H1 (cell line): ENCODE measurements at regions not wholly inside any gene's neighbourhood (a gene's known extent, or its start where the extent isn't known, plus 50 kb on each side); places are given as distances from the start of the nearest gene placed in this dataset.
A peak's percentile ranks its signal among the peaks of the same experiment; 100 is the strongest.

ENCODE experiments used
- CTCF ChIA-PET: fragments of 300-600 bp; sonication (Branson Sonifier 250); formaldehyde crosslinking; loops from one replicate; lab custom pipeline; 2021; ENCODE audit not compliant: partially characterized antibody; lab: Charles Lee
- POLR2A ChIA-PET: fragments of 300-600 bp; sonication (Branson Sonifier 250); formaldehyde crosslinking; loops from one replicate; lab custom pipeline; 2021; ENCODE audit warnings: inconsistent platforms; ENCODE audit not compliant: partially characterized antibody; lab: Charles Lee
- DNase-seq, 2 experiments: peaks; one replicate each; pipeline versions ENCODE4 v3.0.0 to v3.0.0-alpha.2; 2010 to 2022; ENCODE audit warnings: low spot score in 2 of 2, low read depth in 1 of 2, mixed read lengths in 1 of 2
- FAIRE-seq: peaks from 2 replicates; lab custom pipeline; 2011; peaks lifted over from hg19 to GRCh38; lab: Jason Lieb, UNC
- H2AFZ ChIP-seq: 2 replicates; pipeline ENCODE4 v1.8.1; 2012; ENCODE audit warnings: low read length, inconsistent platforms
- H2AK5ac ChIP-seq: 2 replicates; pipeline ENCODE4 v1.6.1; 2013; ENCODE audit warnings: low read depth, low read length
- H2BK120ac ChIP-seq: replicated peaks from 2 replicates; pipeline ENCODE3; 2013; ENCODE audit warnings: low read depth, low read length, inconsistent platforms
- H2BK12ac ChIP-seq: 2 replicates; pipeline ENCODE4 v1.6.1; 2013; ENCODE audit warnings: low read depth, low read length
- H2BK15ac ChIP-seq: 2 replicates; pipeline ENCODE4 v1.6.1; 2013; ENCODE audit warnings: low read length
- H2BK20ac ChIP-seq: 2 replicates; pipeline ENCODE4 v1.6.1; 2013; ENCODE audit warnings: low read length
- H2BK5ac ChIP-seq: 2 replicates; pipeline ENCODE4 v1.6.1; 2013; ENCODE audit warnings: low read depth, low read length
- H3K14ac ChIP-seq: 2 replicates; pipeline ENCODE4 v1.6.1; 2013; ENCODE audit warnings: inconsistent platforms; ENCODE audit not compliant: insufficient read length
- H3K18ac ChIP-seq: 2 replicates; pipeline ENCODE4 v1.6.1; 2013; ENCODE audit warnings: low read length; ENCODE audit errors: extremely low read depth
- H3K23ac ChIP-seq: 2 replicates; pipeline ENCODE4 v1.6.1; 2013; ENCODE audit warnings: inconsistent platforms; ENCODE audit not compliant: insufficient read length
- H3K23me2 ChIP-seq: 2 replicates; pipeline ENCODE4 v1.6.1; 2013; ENCODE audit warnings: low read depth, low read length
- H3K27ac ChIP-seq: 2 replicates; pipeline ENCODE4 v1.6.1; 2011; ENCODE audit warnings: low read depth, low read length, inconsistent platforms
- H3K27me3 ChIP-seq, 4 experiments: replicated peaks in 1 of 4; 1 replicate in 1 of 4; 2 replicates in 3 of 4; pipeline versions ENCODE4 v1.6.1 to v1.8.1; 2011 to 2013; ENCODE audit warnings: low read length in 3 of 4, mild to moderate bottlenecking in 3 of 4, inconsistent platforms in 2 of 4, mixed read lengths in 2 of 4, moderate library complexity in 1 of 4; ENCODE audit not compliant: control insufficient read depth in 3 of 4, insufficient read depth in 3 of 4; ENCODE audit errors: extremely low read depth in 1 of 4
- H3K36me3 ChIP-seq, 4 experiments: 2 replicates each; pipeline versions ENCODE4 v1.6.1 to v1.8.1; 2011 to 2013; ENCODE audit warnings: mild to moderate bottlenecking in 4 of 4, low read length in 3 of 4, moderate library complexity in 2 of 4, control low read depth in 1 of 4, inconsistent platforms in 1 of 4; ENCODE audit not compliant: insufficient read depth in 4 of 4, control insufficient read depth in 2 of 4
- H3K4ac ChIP-seq: replicated peaks from 2 replicates; pipeline ENCODE3; 2013; ENCODE audit warnings: low read length, low read depth, mixed read lengths, inconsistent platforms; ENCODE audit not compliant: insufficient read length
- H3K4me1 ChIP-seq, 4 experiments: replicated peaks in 1 of 4; 1 replicate in 1 of 4; 2 replicates in 3 of 4; pipeline versions ENCODE4 v1.6.1 to v1.8.1; 2011 to 2013; ENCODE audit warnings: low read length in 3 of 4, inconsistent platforms in 2 of 4, mixed read lengths in 1 of 4; ENCODE audit not compliant: insufficient read depth in 4 of 4, control insufficient read depth in 3 of 4
- H3K4me2 ChIP-seq, 2 experiments: 2 replicates each; pipeline versions ENCODE4 v1.6.1 to v1.8.1; 2011 to 2013; ENCODE audit warnings: low read depth in 2 of 2, low read length in 2 of 2, control low read depth in 1 of 2, inconsistent platforms in 1 of 2, mild to moderate bottlenecking in 1 of 2; ENCODE audit not compliant: insufficient read depth in 1 of 2
- H3K4me3 ChIP-seq, 4 experiments: fragments of 200-600, 300-600 bp in 1 of 4; sonication (generic), shearing (Covaris generic), sonication (Bioruptor Twin) in 1 of 4; 2 replicates each; pipeline versions ENCODE4 v1.5.1 to v1.8.1; 2011 to 2016; ENCODE audit warnings: low read length in 4 of 4, low read depth in 3 of 4, control low read depth in 2 of 4, inconsistent platforms in 2 of 4, mild to moderate bottlenecking in 2 of 4, mixed read lengths in 1 of 4, moderate library complexity in 1 of 4; ENCODE audit not compliant: insufficient read depth in 2 of 4; ENCODE audit errors: extremely low read depth in 1 of 4
- H3K56ac ChIP-seq: replicated peaks from 2 replicates; pipeline ENCODE3; 2013; ENCODE audit warnings: low read depth, mild to moderate bottlenecking, mixed read lengths, low read length, inconsistent platforms; ENCODE audit not compliant: insufficient read length
- H3K79me1 ChIP-seq: 2 replicates; pipeline ENCODE4 v1.6.1; 2013; ENCODE audit warnings: low read depth, low read length, control low read depth
- H3K79me2 ChIP-seq, 2 experiments: 2 replicates each; pipeline versions ENCODE4 v1.6.1 to v1.8.1; 2012 to 2013; ENCODE audit warnings: low read length in 2 of 2, mild to moderate bottlenecking in 2 of 2, inconsistent platforms in 1 of 2; ENCODE audit not compliant: insufficient read depth in 2 of 2, control insufficient read depth in 1 of 2
- H3K9ac ChIP-seq, 4 experiments: replicated peaks in 1 of 4; 1 replicate in 1 of 4; 2 replicates in 3 of 4; pipeline versions ENCODE4 v1.6.1 to v1.8.1; 2011 to 2013; ENCODE audit warnings: low read depth in 3 of 4, low read length in 3 of 4, control low read depth in 2 of 4, mild to moderate bottlenecking in 2 of 4, moderate library complexity in 2 of 4, inconsistent platforms in 1 of 4; ENCODE audit errors: extremely low read depth in 1 of 4
- H3K9me3 ChIP-seq, 2 experiments: 2 replicates each; pipeline versions ENCODE4 v1.6.1 to v1.8.1; 2012 to 2013; ENCODE audit warnings: mild to moderate bottlenecking in 2 of 2, moderate library complexity in 2 of 2, control low read depth in 1 of 2, inconsistent platforms in 1 of 2, low read depth in 1 of 2, low read length in 1 of 2, mixed read lengths in 1 of 2; ENCODE audit not compliant: insufficient read depth in 2 of 2
- H4K20me1 ChIP-seq, 2 experiments: replicated peaks in 1 of 2; 2 replicates each; pipeline versions ENCODE3 to v1.8.1; 2011 to 2013; ENCODE audit warnings: inconsistent platforms in 2 of 2, low read length in 2 of 2, mild to moderate bottlenecking in 1 of 2; ENCODE audit not compliant: insufficient read depth in 2 of 2, control insufficient read depth in 1 of 2
- H4K5ac ChIP-seq: 2 replicates; pipeline ENCODE4 v1.6.1; 2013; ENCODE audit warnings: low read length, low read depth, mixed read lengths, inconsistent platforms; ENCODE audit not compliant: insufficient read length
- H4K8ac ChIP-seq: 2 replicates; pipeline ENCODE4 v1.8.0; 2013; ENCODE audit warnings: mild to moderate bottlenecking, moderate library complexity, low read length, inconsistent platforms; ENCODE audit not compliant: insufficient read depth; ENCODE audit errors: extremely low read depth
- H4K91ac ChIP-seq: replicated peaks from 2 replicates; pipeline ENCODE3; 2013; ENCODE audit warnings: low read length, mixed read lengths, inconsistent platforms; ENCODE audit not compliant: insufficient read length
- BRCA1 ChIP-seq: IDR thresholded peaks from 2 replicates; pipeline ENCODE4 v1.6.1; 2012; ENCODE audit warnings: low read depth, low read length, improper control_type of control experiment
- CBX8 ChIP-seq: fragments of 300-800, 300-1000 bp; sonication (generic); IDR thresholded peaks from 2 replicates; pipeline ENCODE4 v1.7.1; 2016; ENCODE audit warnings: low read depth, low read length, borderline replicate concordance
- RNF2 ChIP-seq: fragments of 200-900, 300-1000 bp; sonication (generic); IDR thresholded peaks from 2 replicates; pipeline ENCODE4 v1.7.1; 2016; ENCODE audit warnings: borderline replicate concordance, low read depth, mild to moderate bottlenecking, antibody characterized with exemption, low read length; ENCODE audit not compliant: poor library complexity, severe bottlenecking; ENCODE audit errors: missing control alignments
- SIN3A ChIP-seq, 2 experiments: IDR thresholded peaks in 1 of 2; conservative IDR thresholded peaks in 1 of 2; 2 replicates each; pipeline ENCODE4 v1.6.1; 2011 to 2012; ENCODE audit warnings: low read length in 2 of 2, improper control_type of control experiment in 1 of 2, low read depth in 1 of 2, mild to moderate bottlenecking in 1 of 2
- YY1 ChIP-seq: IDR thresholded peaks from 2 replicates; pipeline ENCODE4 v1.6.1; 2011; ENCODE audit warnings: low read depth, mild to moderate bottlenecking, low read length
- WGBS, 2 experiments: shearing (Covaris generic) in 1 of 2; methylation state at CpG; one replicate each; pipeline versions ENCODE4 v1.1.6 to v1.1.7; 2013 to 2015; ENCODE audit warnings: low lambda C conversion rate in 2 of 2, mixed read lengths in 2 of 2, inconsistent platforms in 1 of 2, low coverage in 1 of 2, missing lambda C conversion rate in 1 of 2; ENCODE audit not compliant: insufficient replicate concordance in 2 of 2, insufficient coverage in 1 of 2, insufficient read length in 1 of 2; ENCODE audit errors: extremely low coverage in 1 of 2, missing lambda C conversion rate in 1 of 2; 5-methylcytosine and 5-hydroxymethylcytosine counted together
- TF ChIP-seq, protein P1 (sequence below): IDR thresholded peaks from 2 replicates; pipeline ENCODE4 v1.6.1; 2011; ENCODE audit warnings: low read depth, mild to moderate bottlenecking, low read length; ENCODE audit not compliant: insufficient read depth

DNA sequence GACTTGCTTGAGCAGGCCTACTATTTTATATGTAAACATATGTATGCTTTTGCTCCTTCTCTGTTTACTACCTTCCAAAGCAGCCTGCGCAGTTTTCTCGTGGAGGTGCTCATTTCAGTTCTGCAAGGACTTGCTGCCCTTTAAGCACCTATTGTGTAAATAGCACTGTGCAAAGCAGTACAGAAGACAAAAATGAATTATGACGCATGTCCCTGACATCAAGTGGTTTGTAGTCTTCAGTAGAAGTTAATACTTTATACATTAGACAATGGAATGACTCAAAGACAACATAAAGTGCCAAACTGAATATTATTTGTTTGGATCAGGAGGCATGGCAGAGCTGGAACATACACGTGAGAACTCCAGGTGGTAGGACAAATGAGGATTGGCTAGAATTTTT lies 611.7 kb downstream of the LMO4 start:
- Histone ChIP-seq H3K36me3 (no peaks in the 10 kb centered on the region), H3K4me3 (no peak overlapping the region), H2BK12ac (no peak overlapping the region), H2AK5ac (no peak overlapping the region), H3K79me2 (no peaks in the 10 kb centered on the region), H2BK120ac (peak overlapping the region; percentile 8), H3K27me3 (no peaks in the 10 kb centered on the region), H3K9me3 (no peaks in the 10 kb centered on the region), H3K23me2 (no peaks in the 10 kb centered on the region; the same call in 1 of the 2 replicates), H3K14ac (no peak overlapping the region), H3K56ac (no peak overlapping the region), H3K4ac (no peak overlapping the region), H4K91ac (peak overlapping the region; percentile 22), H2AFZ (no peak overlapping the region), H4K20me1 (no peaks in the 10 kb centered on the region), H2BK15ac (no peak overlapping the region; the same call in 1 of the 2 replicates), H3K23ac (no peak overlapping the region), H2BK20ac (no peak overlapping the region), H2BK5ac (no peak overlapping the region), H3K4me1 (peaks cover 0 to 6% (median 4%) of the 10 kb centered on the region in 4 experiments; a peak in 4 of 7 replicates), H3K79me1 (no peaks in the 10 kb centered on the region), H4K8ac (no peak overlapping the region), H3K27ac (no peak overlapping the region), H4K5ac (no peak overlapping the region), H3K9ac (no peak overlapping the region), H3K4me2 (no peak overlapping the region), H3K18ac (no peak overlapping the region)
- DNase-seq, result no peak
- CTCF ChIA-PET, result no interaction called here
- POLR2A ChIA-PET, result no interaction called here
- TF ChIP-seq SIN3A (conservative IDR thresholded peaks at IDR 0.05 in 1 of 2, IDR thresholded peaks at IDR 0.05 in 1 of 2; ENCODE audit: low read depth in 1 of 2, low read length in 2 of 2) (no peak), YY1 (no peak), CBX8 (no peak), RNF2 (no peak), BRCA1 (no peak)
- TF ChIP-seq, protein P1, sequence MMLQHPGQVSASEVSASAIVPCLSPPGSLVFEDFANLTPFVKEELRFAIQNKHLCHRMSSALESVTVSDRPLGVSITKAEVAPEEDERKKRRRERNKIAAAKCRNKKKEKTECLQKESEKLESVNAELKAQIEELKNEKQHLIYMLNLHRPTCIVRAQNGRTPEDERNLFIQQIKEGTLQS, result no peak
- no peak for FAIRE-seq
- WGBS, 2 experiments, result 86% methylated on average over 4 of the region's 4 CpGs; no CpG with 5 or more reads in 1 of the 2 experiments
